ENCODE measurements at regions not wholly inside any gene's neighbourhood (a gene's known extent, or its start where the extent isn't known, plus 50 kb on each side); places are given as distances from the start of the nearest gene placed in this dataset.

DNA sequence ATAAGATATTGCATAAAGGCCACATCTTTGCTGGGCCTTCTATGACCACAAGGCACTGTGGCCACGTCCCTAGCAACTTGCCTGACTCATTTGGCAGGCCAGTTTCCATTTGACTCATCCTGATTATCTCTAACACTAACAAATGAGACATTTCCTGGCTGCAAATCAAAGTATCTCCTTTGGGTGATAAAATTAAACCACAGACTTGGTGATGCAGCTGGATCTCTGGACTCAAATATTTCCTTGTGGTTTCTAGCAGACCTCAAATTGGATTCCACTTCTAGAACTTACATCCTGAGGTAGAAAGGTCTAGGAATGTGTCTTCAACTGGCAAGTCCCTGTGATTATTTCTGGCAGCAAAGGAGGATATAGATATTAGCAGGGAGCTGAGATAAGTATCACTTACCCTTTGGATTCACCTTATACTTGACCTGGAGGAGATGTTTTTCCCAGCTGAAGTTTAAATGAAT, 167.9 kb upstream of the NXPH2 start:
- TF ChIP-seq CTCF (IDR thresholded peaks at IDR 0.05; ENCODE audit: low read depth, low read length) (no peak), EZH2phosphoT487 (IDR thresholded peaks at IDR 0.05; ENCODE audit: low read depth) (no peak)

All from OCI-LY3 (cell line).